Nephron (organoid): ENCODE measurements at regions not wholly inside any gene's neighbourhood (a gene's known extent, or its start where the extent isn't known, plus 50 kb on each side); places are given as distances from the start of the nearest gene placed in this dataset.

ENCODE experiments used
- H3K27ac Mint-ChIP-seq, 3 experiments: 2 replicates each; pipeline ENCODE4 v1.8.0; 2020; ENCODE audit warnings: mixed read lengths in 3 of 3, mild to moderate bottlenecking in 2 of 3, moderate library complexity in 1 of 3
- H3K27me3 Mint-ChIP-seq: 2 replicates; pipeline ENCODE4 v1.8.0; 2021; ENCODE audit warnings: low read depth, mild to moderate bottlenecking, moderate library complexity, mixed read lengths
- H3K36me3 Mint-ChIP-seq: 2 replicates; pipeline ENCODE4 v1.8.0; 2020; ENCODE audit warnings: low read depth, mixed read lengths
- H3K4me1 Mint-ChIP-seq: 2 replicates; pipeline ENCODE4 v1.8.0; 2020; ENCODE audit warnings: mixed read lengths
- H3K4me3 Mint-ChIP-seq, 3 experiments: 2 replicates each; pipeline ENCODE4 v1.8.0; 2020; ENCODE audit warnings: mild to moderate bottlenecking in 3 of 3, mixed read lengths in 3 of 3, moderate library complexity in 2 of 3
- H3K9me3 Mint-ChIP-seq: 2 replicates; pipeline ENCODE4 v1.8.0; 2020; ENCODE audit warnings: mixed read lengths
- CTCF ChIP-seq, 3 experiments: fragments of 200-600 bp; sonication (generic); IDR thresholded peaks; one replicate each; pipeline ENCODE4 v1.5.0; 2021; ENCODE audit warnings: antibody characterized with exemption in 3 of 3; ENCODE audit not compliant: unreplicated experiment in 3 of 3

- no peak for TF ChIP-seq CTCF (IDR thresholded peaks at IDR 0.05; ENCODE audit: unreplicated experiment in 3 of 3)
- no peaks in the 10 kb centered on the region for H3K4me1 Mint-ChIP-seq
- no peak overlapping the region for H3K4me3 Mint-ChIP-seq
- no peaks in the 10 kb centered on the region for H3K36me3 Mint-ChIP-seq
- peaks cover 32% of the 10 kb centered on the region for H3K9me3 Mint-ChIP-seq
- peaks cover 10% of the 10 kb centered on the region for H3K27me3 Mint-ChIP-seq
- no peak overlapping the region for H3K27ac Mint-ChIP-seq
Observed at GRCh38 chr2:4018535-4018934, 315.2 kb downstream of the DCDC2C start.

GRCh38 chr2:4020153-4020552 lies 316.8 kb downstream of the DCDC2C start:
- no peak overlapping the region for H3K27ac Mint-ChIP-seq

GRCh38 chr2:4020649-4021048 lies 317.3 kb downstream of the DCDC2C start:
- Mint-ChIP-seq H3K4me1 (no peaks in the 10 kb centered on the region), H3K4me3 (no peak overlapping the region), H3K27ac (no peak overlapping the region), H3K9me3 (peaks cover 29% of the 10 kb centered on the region), H3K36me3 (no peaks in the 10 kb centered on the region), H3K27me3 (peaks cover 9% of the 10 kb centered on the region)
- TF ChIP-seq CTCF (IDR thresholded peaks at IDR 0.05; ENCODE audit: unreplicated experiment in 3 of 3), result no peak

More at GRCh38 chr2:4020153-4020552, 316.8 kb downstream of the DCDC2C start:
- Mint-ChIP-seq H3K27me3 (peaks cover 9% of the 10 kb centered on the region), H3K36me3 (no peaks in the 10 kb centered on the region), H3K4me3 (no peak overlapping the region), H3K4me1 (no peaks in the 10 kb centered on the region), H3K9me3 (peaks cover 32% of the 10 kb centered on the region)
- no peak for TF ChIP-seq CTCF (IDR thresholded peaks at IDR 0.05; ENCODE audit: unreplicated experiment in 3 of 3)

GRCh38 chr2:4024605-4025004 lies 321.2 kb downstream of the DCDC2C start:
- TF ChIP-seq CTCF (IDR thresholded peaks at IDR 0.05; ENCODE audit: unreplicated experiment in 3 of 3), result no peak
- Mint-ChIP-seq H3K9me3 (no peaks in the 10 kb centered on the region), H3K4me1 (no peaks in the 10 kb centered on the region)

GRCh38 chr2:4029081-4029480 lies 325.7 kb downstream of the DCDC2C start:
- Mint-ChIP-seq H3K4me3 (no peak overlapping the region), H3K9me3 (no peaks in the 10 kb centered on the region), H3K4me1 (no peaks in the 10 kb centered on the region), H3K27ac (no peak overlapping the region), H3K27me3 (peaks cover 2% of the 10 kb centered on the region), H3K36me3 (no peaks in the 10 kb centered on the region)
- TF ChIP-seq CTCF (IDR thresholded peaks at IDR 0.05; ENCODE audit: unreplicated experiment in 3 of 3), result no peak

More at GRCh38 chr2:4024605-4025004, 321.2 kb downstream of the DCDC2C start:
- H3K36me3 Mint-ChIP-seq, result no peaks in the 10 kb centered on the region
- peaks cover 4% of the 10 kb centered on the region for H3K27me3 Mint-ChIP-seq
- no peak overlapping the region for H3K27ac Mint-ChIP-seq
- no peak overlapping the region for H3K4me3 Mint-ChIP-seq

GRCh38 chr2:4039896-4040295 lies 336.5 kb downstream of the DCDC2C start:
- peaks cover 7% of the 10 kb centered on the region for H3K36me3 Mint-ChIP-seq
- peaks cover 3% of the 10 kb centered on the region for H3K27me3 Mint-ChIP-seq

More at GRCh38 chr2:4039896-4040295, 336.5 kb downstream of the DCDC2C start:
- peaks cover 5% of the 10 kb centered on the region for H3K4me1 Mint-ChIP-seq
- TF ChIP-seq CTCF (IDR thresholded peaks at IDR 0.05; ENCODE audit: unreplicated experiment in 3 of 3), result no peak
- H3K9me3 Mint-ChIP-seq, result peaks cover 27% of the 10 kb centered on the region
- no peak overlapping the region for H3K27ac Mint-ChIP-seq
- no peak overlapping the region for H3K4me3 Mint-ChIP-seq
